ENCODE measurements at regions not wholly inside any gene's neighbourhood (a gene's known extent, or its start where the extent isn't known, plus 50 kb on each side); places are given as distances from the start of the nearest gene placed in this dataset.

GRCh38 chr11:95387325-95387724, 156.3 kb upstream of the SESN3 start:
- TF ChIP-seq POLR2A (IDR thresholded peaks at IDR 0.05): no peak
- no peak for TF ChIP-seq CTCF (IDR thresholded peaks at IDR 0.05)
- no peak overlapping the region for H3K4me3 ChIP-seq (ENCODE audit: low read depth, poor library complexity, severe bottlenecking)
- WGBS, 2 donors: 100% methylated on average over 1 of the region's 1 CpG
- intact Hi-C loops (cut with DNase I; ENCODE audit: low total_unique reads): no loop called here
- DNase-seq (ENCODE audit: low spot score in 2 of 2): no peak

- intact Hi-C loops (cut with DNase I; ENCODE audit: low total_unique reads): no loop called here
- no peak for DNase-seq (ENCODE audit: low spot score in 2 of 2)
- no peak overlapping the region for H3K4me3 ChIP-seq (ENCODE audit: low read depth, poor library complexity, severe bottlenecking)
- TF ChIP-seq CTCF (IDR thresholded peaks at IDR 0.05) (no peak), POLR2A (IDR thresholded peaks at IDR 0.05) (no peak)
Observed at GRCh38 chr11:95385577-95385976, 154.6 kb upstream of the SESN3 start.

GRCh38 chr11:95379479-95379878, 148.5 kb upstream of the SESN3 start:
- intact Hi-C loops (cut with DNase I; ENCODE audit: low total_unique reads): no loop called here
- no peak overlapping the region for H3K4me3 ChIP-seq (ENCODE audit: low read depth, poor library complexity, severe bottlenecking)
- no peak for TF ChIP-seq POLR2A (IDR thresholded peaks at IDR 0.05)
- no peak for TF ChIP-seq CTCF (IDR thresholded peaks at IDR 0.05)
- DNase-seq (ENCODE audit: low spot score in 2 of 2): no peak

- DNase-seq (ENCODE audit: low spot score in 2 of 2): no peak
- WGBS, 2 donors: 82 to 100% methylated on average over 1 of the region's 1 CpG
- no peak overlapping the region for H3K4me3 ChIP-seq (ENCODE audit: low read depth, poor library complexity, severe bottlenecking)
- TF ChIP-seq POLR2A (IDR thresholded peaks at IDR 0.05) (no peak), CTCF (IDR thresholded peaks at IDR 0.05) (no peak)
- intact Hi-C loops (cut with DNase I; ENCODE audit: low total_unique reads): no loop called here
Observed at GRCh38 chr11:95378789-95379188, 147.8 kb upstream of the SESN3 start.

- no peak overlapping the region for H3K4me3 ChIP-seq (ENCODE audit: low read depth, poor library complexity, severe bottlenecking)
- intact Hi-C loops (cut with DNase I; ENCODE audit: low total_unique reads): no loop called here
- no peak for TF ChIP-seq POLR2A (IDR thresholded peaks at IDR 0.05)
- WGBS, 2 donors: 20 to 25% methylated on average over 2 of the region's 2 CpGs
- DNase-seq (ENCODE audit: low spot score in 2 of 2): no peak
Observed at GRCh38 chr11:95378111-95378510, 147.1 kb upstream of the SESN3 start.

- intact Hi-C loops (cut with DNase I; ENCODE audit: low total_unique reads): no loop called here
- 12 to 25% methylated on average over 3 of the region's 3 CpGs for WGBS, 2 donors
- no peak for DNase-seq (ENCODE audit: low spot score in 2 of 2)
- no peak overlapping the region for H3K4me3 ChIP-seq (ENCODE audit: low read depth, poor library complexity, severe bottlenecking)
- TF ChIP-seq CTCF (IDR thresholded peaks at IDR 0.05) (no peak), POLR2A (IDR thresholded peaks at IDR 0.05) (no peak)
Observed at GRCh38 chr11:95375886-95376285, 144.9 kb upstream of the SESN3 start.

Data from lower leg skin (tissue), 4 donors.